NCI-H1694 treated with DMSO at 0.1 percent for 48 hours (cell line): ENCODE measurements at regions not wholly inside any gene's neighbourhood (a gene's known extent, or its start where the extent isn't known, plus 50 kb on each side); places are given as distances from the start of the nearest gene placed in this dataset.

Experiments used
- DNase-seq: peaks from one replicate; lab custom pipeline; 2025; lab: John Stamatoyannopoulos, UW

- DNase-seq: no peak
Observed at GRCh38 chr14:104462651-104463630, 116.6 kb upstream of the C14orf180 start.

- DNase-seq: no peak
Observed at GRCh38 chr14:104464907-104465306, 114.7 kb upstream of the C14orf180 start.

DNA sequence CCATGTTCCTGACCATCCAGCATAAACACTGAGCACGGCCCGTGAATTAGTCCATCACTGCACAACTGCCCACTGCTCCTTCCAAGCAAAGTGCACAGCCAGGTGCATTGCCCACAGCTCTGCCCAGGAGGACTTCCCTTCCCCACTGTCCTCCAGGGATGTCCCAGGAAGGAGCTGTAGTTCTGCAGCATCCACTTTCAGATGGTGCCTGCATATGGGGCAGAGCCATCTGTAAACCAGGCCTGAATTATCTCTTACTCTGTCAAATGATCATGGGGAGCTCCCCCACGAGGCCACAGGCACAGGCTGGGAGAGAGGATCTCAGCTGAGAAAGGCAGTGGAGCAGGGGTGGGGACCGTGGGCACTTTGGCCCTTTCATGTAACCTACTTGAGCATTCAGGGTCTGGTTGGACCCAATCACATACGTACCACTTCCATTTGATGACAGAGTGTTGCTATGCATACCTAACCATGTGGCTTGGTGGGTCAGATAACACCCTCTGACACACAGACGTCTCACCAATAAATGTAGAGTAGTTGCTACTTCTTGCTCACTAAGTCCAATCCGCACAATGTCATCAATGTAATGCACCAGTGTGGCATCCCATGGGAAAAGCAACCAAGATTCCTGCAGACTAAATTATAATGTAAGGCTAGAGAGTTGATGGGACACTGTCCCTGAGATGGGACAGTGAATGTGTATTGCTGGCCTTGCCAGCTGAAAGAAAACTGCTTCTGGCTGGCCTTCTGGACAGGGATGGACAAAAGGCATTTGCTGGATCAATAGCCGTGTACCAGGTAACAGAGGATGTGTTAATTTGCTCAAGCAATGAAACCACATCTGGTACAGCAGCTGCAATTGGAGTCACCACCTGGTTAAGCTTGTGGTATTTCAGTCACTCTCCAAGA, 113.8 kb upstream of the C14orf180 start:
- no peak for DNase-seq

DNA sequence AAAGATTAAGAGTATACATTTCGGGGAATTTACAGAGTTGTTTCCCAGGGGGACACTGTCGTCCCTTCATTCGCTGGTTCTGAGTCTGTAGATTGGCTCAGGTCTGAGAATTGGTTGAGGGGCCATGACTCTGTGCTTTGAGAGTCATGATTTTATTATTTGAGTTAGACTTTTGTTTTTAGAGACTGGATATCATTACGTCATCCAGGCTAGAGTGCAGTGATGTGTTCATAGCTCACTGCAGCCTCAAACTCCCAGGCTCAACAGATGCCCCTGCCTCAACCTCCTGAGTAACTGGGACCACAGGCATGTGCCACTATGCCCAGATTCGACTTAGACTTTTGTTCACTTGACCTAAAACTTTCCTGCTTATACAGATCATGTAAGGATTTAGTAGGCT, 112.3 kb upstream of the C14orf180 start:
- no peak for DNase-seq

GRCh38 chr14:104467641-104468040, 111.9 kb upstream of the C14orf180 start:
- DNase-seq: no peak

GRCh38 chr14:104469591-104469990, 110.0 kb upstream of the C14orf180 start:
- no peak for DNase-seq

DNA sequence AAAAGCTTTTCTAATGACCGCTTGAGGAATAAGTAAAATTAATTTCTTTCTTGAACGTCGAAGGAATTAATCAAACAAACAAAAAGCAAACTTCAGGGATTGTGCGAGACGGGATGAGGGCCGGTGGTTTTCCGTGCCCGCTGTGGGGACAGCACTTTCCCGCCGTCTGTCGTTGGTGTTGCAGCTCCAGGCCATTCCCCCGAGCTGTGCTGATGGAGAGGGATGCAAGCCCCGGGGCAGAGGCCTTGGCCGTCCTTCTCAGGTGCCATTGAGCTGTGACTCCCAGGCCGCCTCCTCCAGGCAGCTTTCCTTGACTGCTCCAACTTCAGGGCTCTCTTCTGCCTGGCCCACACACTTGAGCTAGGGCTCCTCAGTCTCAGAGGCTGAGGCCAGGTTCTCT, 109.0 kb upstream of the C14orf180 start:
- no peak for DNase-seq

GRCh38 chr14:104471114-104471513, 108.5 kb upstream of the C14orf180 start:
- no peak for DNase-seq

- DNase-seq: no peak
Observed at GRCh38 chr14:104472073-104472472, 107.5 kb upstream of the C14orf180 start.

DNA sequence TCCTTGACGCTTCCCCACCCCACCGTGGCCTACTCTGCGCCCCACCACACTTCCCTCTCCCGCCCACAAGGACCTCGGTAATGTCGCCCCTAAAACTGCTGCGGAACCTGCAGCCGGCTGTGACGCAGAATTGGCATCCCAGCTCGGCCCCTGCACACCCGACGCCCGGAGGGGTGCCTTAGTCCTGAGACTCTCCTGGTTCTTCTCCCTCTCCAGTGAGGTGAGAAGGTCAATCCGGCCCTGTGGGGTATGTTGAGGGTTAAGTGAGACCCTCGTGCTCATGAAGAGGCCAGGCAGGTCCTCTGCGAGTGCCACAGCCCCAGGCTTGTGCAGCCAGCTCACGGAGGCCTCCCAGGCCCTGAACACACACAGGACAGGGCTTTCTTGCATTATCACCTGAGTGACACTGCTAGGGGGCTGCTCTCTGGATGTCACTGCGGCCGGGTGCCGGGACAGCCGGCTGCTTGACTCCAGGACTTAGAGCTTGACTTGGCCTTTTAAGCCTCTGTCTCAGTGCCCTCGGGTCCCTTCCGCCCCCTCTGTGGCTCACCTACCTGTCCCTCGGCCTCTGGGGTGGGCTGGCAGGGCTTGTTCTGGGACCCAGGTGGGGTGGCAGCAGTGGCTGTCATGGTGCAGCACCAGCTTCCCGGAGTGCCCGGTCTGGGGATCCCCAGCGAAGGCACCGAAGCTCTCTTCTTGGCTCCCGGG, 106.9 kb upstream of the C14orf180 start:
- no peak for DNase-seq

GRCh38 chr14:104473244-104473565, 106.4 kb upstream of the C14orf180 start:
- DNase-seq: no peak

DNA sequence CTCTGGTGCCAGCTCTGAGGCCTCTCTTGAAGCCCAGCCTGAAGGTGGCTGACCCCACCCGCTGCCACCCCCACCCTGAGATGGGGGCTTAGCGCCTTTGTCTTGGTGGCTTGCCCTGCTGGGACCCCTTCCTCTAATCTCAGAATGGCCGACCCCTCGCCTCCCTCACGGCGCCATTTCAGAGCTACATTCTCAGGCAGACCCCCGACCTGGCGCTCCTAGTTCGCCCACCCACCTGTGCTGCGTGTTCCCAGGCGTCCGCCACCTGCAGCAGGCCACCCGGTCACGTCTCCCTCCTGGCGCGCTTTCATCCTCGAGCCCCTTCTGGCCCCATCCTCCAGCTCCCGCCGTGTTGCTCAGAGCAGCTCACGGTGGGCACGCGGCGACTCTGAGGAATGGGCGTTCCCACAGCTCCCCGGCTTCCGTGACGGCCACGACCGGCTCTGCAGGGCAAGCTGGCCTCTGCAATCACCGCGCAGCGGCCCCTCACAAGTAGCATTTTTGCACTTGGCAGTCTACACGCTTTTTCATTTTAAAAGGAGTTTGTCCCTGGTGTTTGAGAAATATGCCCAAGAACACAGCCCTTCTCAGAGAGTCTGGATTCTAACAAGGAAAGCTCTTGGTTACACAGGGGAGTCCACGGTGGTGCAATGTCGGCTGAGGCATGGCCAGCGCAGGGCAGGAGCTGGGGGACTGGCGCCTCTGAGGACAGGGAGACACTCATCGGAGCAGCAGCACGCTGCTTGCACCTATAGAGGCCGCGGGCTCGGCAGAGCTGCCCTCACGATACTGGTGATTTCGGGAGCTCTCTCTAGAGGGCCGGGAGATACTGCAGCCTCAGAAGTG, 105.7 kb upstream of the C14orf180 start:
- no peak for DNase-seq

- DNase-seq: no peak
Observed at GRCh38 chr14:104474495-104475213, 104.9 kb upstream of the C14orf180 start.

- no peak for DNase-seq
Observed at GRCh38 chr14:104475256-104475655, 104.3 kb upstream of the C14orf180 start.

GRCh38 chr14:104475802-104476201, 103.8 kb upstream of the C14orf180 start:
- no peak for DNase-seq

DNA sequence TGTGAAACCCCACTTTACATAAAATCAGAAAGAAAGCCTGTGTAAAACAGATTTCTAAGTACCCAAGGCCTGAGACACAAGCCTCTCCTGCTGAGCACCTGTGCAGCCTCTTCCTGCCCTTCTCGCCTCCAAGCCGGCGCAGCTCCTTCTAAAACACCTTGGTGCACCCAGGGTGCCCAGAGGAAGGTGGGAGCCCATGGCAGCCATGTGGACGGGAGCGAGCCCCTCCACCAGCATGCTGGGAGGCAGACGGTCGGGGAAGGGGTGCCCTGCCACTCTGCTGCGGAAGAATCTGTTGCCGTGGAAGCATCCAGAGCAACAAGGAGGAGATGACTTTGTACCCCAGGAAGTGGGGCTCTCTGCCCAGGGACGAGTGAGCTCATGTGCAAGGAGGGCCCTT, 103.1 kb upstream of the C14orf180 start:
- no peak for DNase-seq

DNA sequence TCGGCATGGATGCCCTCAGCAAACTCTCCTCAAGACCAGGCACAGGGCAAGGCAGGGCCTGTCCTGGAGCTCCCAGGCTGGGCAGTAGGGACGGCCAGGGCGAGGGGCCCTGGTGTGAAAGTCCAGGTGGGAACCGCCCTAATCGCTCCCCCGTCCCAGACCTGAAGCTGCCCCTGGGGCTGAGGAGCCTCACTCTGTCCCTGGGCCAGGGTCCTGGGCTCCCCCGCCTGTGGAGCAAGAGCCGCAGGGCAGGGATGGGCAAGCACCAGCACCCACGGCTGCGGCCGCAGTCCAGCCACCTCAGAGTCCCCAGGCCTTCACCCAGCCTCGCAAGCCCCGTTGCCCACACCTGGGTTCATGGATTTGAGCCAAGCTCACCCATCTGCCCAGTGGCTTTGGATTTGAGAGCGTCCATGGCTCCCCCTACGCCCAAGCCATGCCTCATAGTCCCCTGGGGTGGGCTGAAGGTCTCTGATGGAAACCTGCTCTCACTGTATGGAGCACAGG, 102.4 kb upstream of the C14orf180 start:
- DNase-seq: no peak

DNA sequence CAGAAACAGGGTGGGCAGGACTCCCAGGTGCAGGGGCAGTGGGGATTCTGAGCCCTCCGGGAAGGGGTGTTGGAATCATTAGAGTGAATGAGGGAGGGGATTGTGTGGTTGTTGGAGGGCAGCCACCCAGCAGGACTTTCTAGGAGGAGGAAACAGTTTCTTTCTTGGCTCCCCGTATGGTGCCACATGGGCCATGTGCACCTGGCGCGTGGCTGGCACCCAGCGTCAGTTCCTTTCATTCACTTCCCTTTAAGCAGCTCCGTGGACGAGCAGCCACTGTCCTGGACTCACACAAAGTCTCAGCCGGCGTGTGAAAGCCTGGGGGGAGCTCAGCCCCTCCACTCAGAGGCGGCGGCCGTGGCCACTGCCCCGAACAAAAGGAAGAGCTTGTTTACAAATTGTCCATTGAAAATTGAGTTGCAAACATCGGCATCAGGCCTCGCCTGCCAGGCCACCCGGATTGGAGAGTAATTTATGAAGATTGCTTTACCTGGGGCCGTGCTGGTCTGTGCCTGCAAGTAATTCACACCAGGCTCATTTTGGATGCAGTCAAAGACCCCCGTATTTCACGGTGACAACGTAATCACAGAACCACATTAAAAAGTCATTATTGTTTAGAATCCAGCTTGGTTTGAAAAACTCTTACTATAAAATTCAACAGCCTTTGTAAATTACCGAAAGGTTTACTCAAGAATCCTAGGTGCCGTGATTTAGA, 101.7 kb upstream of the C14orf180 start:
- no peak for DNase-seq

DNA sequence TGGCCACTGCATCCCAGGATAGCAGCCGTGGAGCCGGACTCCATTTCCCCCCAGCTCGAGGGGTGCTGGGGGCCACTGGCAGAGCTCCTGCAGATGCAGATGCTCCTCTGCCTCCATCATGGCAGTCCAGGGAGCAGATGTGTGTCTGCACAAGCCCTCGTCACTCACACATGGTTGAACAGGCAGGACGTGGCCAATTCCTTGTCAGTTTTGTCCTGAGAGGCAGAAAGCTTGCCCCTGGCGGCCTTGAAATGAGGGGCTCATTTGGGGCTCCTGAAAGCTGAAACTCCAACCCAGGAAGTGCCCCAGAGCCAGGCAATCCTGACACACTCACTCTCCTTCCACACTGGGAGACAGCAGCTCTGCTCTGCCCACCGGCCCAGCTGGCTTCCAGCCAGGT, 100.9 kb upstream of the C14orf180 start:
- peak; percentile 72 for DNase-seq

- DNase-seq: no peak
Observed at GRCh38 chr14:104479901-104480300, 99.7 kb upstream of the C14orf180 start.
